ENCODE measurements at regions not wholly inside any gene's neighbourhood (a gene's known extent, or its start where the extent isn't known, plus 50 kb on each side); places are given as distances from the start of the nearest gene placed in this dataset.

DNA sequence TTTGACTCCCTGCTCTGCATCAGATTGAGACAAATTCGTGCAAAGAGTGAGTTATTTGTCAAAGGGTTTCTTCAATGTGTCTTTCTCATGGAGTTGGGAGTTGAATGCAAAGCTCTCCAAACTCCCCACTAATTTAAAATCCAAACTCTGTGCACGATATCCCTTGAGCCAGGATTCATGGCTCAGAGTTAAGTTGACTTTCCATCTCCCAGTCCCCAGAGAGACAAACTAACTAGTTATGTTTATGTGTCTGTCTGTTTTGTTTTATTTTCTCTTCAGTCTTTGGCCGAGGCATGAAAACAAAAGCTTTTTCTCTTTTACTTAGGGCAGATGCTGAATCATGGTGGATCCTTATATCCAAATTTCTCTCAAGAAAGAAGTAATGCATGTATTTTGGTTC is 570.0 kb upstream of the CDH5 start:
- TF ChIP-seq, protein P1, sequence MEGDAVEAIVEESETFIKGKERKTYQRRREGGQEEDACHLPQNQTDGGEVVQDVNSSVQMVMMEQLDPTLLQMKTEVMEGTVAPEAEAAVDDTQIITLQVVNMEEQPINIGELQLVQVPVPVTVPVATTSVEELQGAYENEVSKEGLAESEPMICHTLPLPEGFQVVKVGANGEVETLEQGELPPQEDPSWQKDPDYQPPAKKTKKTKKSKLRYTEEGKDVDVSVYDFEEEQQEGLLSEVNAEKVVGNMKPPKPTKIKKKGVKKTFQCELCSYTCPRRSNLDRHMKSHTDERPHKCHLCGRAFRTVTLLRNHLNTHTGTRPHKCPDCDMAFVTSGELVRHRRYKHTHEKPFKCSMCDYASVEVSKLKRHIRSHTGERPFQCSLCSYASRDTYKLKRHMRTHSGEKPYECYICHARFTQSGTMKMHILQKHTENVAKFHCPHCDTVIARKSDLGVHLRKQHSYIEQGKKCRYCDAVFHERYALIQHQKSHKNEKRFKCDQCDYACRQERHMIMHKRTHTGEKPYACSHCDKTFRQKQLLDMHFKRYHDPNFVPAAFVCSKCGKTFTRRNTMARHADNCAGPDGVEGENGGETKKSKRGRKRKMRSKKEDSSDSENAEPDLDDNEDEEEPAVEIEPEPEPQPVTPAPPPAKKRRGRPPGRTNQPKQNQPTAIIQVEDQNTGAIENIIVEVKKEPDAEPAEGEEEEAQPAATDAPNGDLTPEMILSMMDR (IDR thresholded peaks at IDR 0.05): no peak
- no peak for TF ChIP-seq POLR2A (IDR thresholded peaks at IDR 0.05)

All from Peyer's patch (tissue), 4 donors.